ENCODE measurements at regions not wholly inside any gene's neighbourhood (a gene's known extent, or its start where the extent isn't known, plus 50 kb on each side); places are given as distances from the start of the nearest gene placed in this dataset.

DNA sequence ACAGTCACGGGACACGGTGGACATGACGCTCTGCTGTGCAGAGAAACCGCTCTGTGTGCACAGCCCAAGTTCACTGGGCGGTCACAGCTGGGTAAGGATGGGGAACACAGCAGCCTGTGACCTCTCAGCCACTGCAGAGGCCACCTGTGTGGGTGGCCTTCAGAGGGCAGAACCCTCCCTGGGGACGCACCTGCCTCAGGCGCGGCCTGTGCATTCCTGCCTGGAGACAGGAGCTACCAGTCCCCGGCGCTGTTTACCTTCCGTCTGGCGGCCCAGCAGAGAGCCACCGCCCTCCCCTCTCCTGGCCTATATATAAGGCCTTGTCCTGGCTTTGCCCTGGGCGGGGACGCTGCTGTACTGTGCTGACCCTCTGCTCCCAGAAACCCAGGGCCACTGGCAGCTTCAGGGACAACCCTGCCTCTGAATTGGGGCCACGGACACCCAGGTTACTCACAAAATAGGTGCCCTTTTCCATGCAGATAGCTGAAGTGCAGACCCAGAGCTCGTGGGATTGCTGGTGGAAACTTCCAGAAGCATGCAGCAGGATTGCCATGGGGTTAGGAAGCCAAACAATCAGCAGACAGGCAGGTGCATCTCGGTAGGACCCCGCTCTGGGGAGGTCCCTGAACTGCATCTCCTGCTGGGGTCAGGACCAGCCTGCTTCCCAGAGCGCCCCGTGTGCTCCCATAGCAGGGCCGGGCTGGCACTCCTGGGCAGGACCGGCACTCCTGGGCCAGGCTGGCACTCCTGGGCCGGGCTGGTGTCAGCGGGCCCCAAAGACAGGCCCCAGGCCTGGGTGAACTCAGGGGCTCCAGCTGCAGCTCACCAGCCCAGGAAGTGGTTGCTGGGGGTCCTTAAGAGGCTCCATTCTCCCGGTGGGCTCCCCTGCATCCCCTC lies 83.6 kb downstream of the SIK1 start:
- intact Hi-C loops (cut with micrococcal nuclease) = no loop called here
- dilution Hi-C loops (cut with MboI; ENCODE audit: extremely low pct_ligation_motif_present, low sequenced_read_pairs) = no loop called here
- TF ChIP-seq FOS (IDR thresholded peaks at IDR 0.05; ENCODE audit: borderline replicate concordance, insufficient read depth, low read length) (no peak), JUN (IDR thresholded peaks at IDR 0.05; ENCODE audit: borderline replicate concordance, insufficient read depth, insufficient read length, low read depth) (no peak), GATA2 (IDR thresholded peaks at IDR 0.05; ENCODE audit: insufficient read depth, insufficient read length, low read depth, low read length) (no peak), EZH2 (IDR thresholded peaks at IDR 0.05; ENCODE audit: borderline replicate concordance, low read depth, low read length, severe bottlenecking) (no peak), POLR2AphosphoS5 (IDR thresholded peaks at IDR 0.05; ENCODE audit: insufficient read depth, low read depth, low read length) (no peak), MYC (IDR thresholded peaks at IDR 0.05; ENCODE audit: low read depth, low read length) (no peak), POLR2A (IDR thresholded peaks at IDR 0.05; ENCODE audit: low read depth, low read length) (no peak)
- TF ChIP-seq, protein P1, sequence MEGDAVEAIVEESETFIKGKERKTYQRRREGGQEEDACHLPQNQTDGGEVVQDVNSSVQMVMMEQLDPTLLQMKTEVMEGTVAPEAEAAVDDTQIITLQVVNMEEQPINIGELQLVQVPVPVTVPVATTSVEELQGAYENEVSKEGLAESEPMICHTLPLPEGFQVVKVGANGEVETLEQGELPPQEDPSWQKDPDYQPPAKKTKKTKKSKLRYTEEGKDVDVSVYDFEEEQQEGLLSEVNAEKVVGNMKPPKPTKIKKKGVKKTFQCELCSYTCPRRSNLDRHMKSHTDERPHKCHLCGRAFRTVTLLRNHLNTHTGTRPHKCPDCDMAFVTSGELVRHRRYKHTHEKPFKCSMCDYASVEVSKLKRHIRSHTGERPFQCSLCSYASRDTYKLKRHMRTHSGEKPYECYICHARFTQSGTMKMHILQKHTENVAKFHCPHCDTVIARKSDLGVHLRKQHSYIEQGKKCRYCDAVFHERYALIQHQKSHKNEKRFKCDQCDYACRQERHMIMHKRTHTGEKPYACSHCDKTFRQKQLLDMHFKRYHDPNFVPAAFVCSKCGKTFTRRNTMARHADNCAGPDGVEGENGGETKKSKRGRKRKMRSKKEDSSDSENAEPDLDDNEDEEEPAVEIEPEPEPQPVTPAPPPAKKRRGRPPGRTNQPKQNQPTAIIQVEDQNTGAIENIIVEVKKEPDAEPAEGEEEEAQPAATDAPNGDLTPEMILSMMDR (IDR thresholded peaks at IDR 0.05; ENCODE audit: extremely low read depth in 1 of 2, insufficient read depth in 1 of 2, low read depth in 1 of 2, low read length in 2 of 2) = no peak
- TF ChIP-seq, protein P2, sequence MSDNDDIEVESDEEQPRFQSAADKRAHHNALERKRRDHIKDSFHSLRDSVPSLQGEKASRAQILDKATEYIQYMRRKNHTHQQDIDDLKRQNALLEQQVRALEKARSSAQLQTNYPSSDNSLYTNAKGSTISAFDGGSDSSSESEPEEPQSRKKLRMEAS (IDR thresholded peaks at IDR 0.05; ENCODE audit: insufficient read depth, insufficient read length) = no peak
- no peak overlapping the region for H3K4me2 ChIP-seq (ENCODE audit: insufficient read depth, low read length)
- no peaks in the 10 kb centered on the region for H3K9me3 ChIP-seq (replicated peaks; ENCODE audit: control insufficient read depth, insufficient read depth, low read length)
- H3K4me3 ChIP-seq (replicated peaks in 1 of 3; ENCODE audit: insufficient read depth in 1 of 3, low read depth in 1 of 3, low read length in 3 of 3) = no peak overlapping the region
- peaks cover 34% of the 10 kb centered on the region for H3K4me1 ChIP-seq (ENCODE audit: control insufficient read depth, extremely low read depth, insufficient read depth, low read length)
- H3K36me3 ChIP-seq (ENCODE audit: control insufficient read depth in 2 of 2, extremely low read depth in 1 of 2, insufficient read depth in 2 of 2, low read length in 2 of 2) = no peaks in the 10 kb centered on the region
- no peak for FAIRE-seq
- H2AFZ ChIP-seq (ENCODE audit: low read depth, low read length) = no peak overlapping the region
- ChIA-PET CTCF (no interaction called here), POLR2A (no interaction called here)
- no peaks in the 10 kb centered on the region for H4K20me1 ChIP-seq (replicated peaks; ENCODE audit: control insufficient read depth, extremely low read depth, insufficient read depth, low read length)
- H3K9me1 ChIP-seq (replicated peaks; ENCODE audit: control insufficient read depth, extremely low read depth, insufficient read depth, low read length) = no peaks in the 10 kb centered on the region
- no peaks in the 10 kb centered on the region for H3K79me2 ChIP-seq (ENCODE audit: control insufficient read depth, insufficient read depth, low read length)
- H3K27ac ChIP-seq (ENCODE audit: insufficient read depth, low read depth, low read length) = no peak overlapping the region
- no peak overlapping the region for H3K9ac ChIP-seq (replicated peaks; ENCODE audit: extremely low read depth, insufficient read depth, low read length)
- H3K27me3 ChIP-seq (ENCODE audit: control insufficient read depth in 2 of 2, insufficient read depth in 2 of 2, low read length in 2 of 2) = no peaks in the 10 kb centered on the region
- DNase-seq (ENCODE audit: low read depth, low spot score) = no peak
- BruUV-seq (replicated peaks) = no TSS peak
